ENCODE measurements at regions not wholly inside any gene's neighbourhood (a gene's known extent, or its start where the extent isn't known, plus 50 kb on each side); places are given as distances from the start of the nearest gene placed in this dataset.
"Not testable (repeated sequence)": the region's sequence is repeated elsewhere in the genome, so short reads cannot be mapped to it uniquely, and the experiment has no call there.

DNA sequence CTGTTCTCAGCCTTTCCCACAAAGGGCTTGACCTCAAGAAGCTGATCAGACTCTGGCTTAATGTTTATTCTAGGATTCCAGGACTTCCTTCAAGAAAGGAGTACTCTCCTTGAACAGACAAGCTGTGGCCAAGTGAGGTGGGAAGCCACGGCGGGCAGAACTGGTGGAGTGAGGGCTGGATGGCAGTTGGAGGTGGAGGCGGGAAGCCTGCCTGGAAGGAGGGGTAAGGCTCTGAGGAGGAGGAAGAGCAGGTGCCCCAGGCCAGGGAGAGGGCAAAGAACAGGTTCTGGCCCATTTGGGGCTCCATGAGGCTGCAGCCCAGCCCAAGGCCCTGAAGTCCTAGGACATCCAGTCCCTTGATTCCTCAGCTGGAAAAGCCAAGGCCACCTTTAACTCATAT, 143.9 kb downstream of the CYP26B1 start:
- DNase-seq, result no peak

DNA sequence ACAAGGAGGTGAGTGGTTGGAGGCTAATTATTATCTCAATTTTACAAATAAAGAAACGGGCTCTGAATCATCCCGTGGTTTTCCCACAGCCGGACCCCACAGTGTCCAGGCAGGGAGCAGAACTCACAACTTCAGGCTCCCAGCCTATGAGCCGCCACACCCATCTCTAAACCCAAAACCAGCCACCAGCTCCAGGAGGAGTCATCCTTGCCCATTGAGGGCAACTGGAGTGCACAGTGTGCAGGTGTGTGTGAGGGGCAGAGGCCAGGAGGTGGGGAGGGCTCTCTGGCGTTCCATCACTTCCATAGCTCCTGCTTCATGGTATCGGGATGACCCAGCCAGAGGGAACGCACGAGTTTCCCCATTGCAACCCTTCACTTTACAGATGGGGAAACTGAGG, 144.5 kb downstream of the CYP26B1 start:
- DNase-seq, result no peak

DNA sequence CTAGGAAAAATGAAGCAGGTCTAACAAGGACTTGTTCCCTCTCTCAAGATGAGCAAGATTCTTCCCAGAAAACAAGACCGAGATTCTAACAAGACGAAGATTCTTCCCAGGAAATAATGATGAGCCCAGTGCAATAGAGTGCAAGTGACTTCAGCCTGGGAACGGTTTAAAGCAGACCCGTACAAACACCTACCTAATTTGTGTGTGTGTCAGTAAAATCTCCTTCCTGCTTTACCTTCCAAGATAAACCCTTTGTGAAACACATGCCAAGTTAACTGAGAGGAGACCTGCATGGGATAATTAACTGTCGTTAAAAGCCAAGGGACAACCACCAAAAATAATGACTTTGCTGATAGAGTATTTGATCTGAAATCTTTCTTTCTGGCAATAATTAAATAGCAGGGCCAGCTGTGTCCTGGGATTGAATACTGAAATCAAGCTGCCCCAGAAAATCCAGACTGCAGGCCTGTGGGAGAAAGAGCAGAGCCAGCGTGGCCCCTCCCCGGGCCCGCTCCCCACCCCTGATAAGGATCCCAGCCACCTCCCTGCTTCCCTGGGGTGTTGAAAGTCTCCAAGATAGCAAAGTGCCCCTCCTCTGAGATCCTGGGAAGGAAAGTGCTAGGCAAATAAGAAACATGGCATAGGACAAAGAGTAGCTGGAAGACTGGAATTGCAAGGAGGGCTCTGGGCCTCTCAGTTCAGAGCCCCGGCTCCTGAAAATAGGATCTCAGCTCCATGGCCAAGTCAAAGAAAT, 145.5 kb downstream of the CYP26B1 start:
- DNase-seq, result no peak

DNA sequence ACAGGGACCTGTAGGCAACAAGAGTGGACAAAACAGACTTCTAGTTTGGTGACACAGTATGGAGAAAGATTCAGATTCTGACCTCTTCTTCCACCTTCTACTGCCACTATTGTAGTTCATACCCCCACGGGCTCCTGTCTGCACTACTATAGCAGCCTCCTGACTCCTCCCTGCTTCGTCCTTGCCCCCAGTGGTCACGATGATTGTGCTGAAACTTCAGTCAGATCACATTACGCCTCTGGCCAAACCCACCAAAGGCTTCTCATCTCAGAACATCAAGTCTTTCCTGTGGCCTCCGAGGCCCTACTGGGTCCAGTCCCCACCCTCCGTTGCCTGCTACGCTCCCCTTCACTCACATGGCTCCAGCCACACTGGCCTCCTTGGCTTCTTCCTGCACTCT, 147.6 kb downstream of the CYP26B1 start:
- DNase-seq, result no peak

DNA sequence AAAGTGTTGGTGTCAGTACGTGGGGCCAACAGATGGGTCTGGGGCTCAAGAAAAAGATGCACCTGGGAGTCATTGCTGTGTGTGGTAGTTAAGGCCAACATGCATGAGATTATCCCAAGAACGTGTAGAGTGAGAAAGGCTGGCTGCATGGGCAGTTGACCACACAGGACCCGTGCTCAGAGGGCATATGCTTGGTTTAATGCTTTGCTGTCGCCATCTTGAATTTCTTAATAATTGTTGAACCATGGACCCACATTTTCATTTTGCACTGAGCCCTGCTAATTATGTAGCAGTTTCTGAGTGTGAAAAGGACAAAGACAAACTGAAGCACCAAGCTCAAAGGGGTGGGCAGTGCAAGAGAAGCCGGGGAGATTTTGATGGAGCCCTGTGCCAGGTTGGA, 148.1 kb downstream of the CYP26B1 start:
- no peak for DNase-seq

DNA sequence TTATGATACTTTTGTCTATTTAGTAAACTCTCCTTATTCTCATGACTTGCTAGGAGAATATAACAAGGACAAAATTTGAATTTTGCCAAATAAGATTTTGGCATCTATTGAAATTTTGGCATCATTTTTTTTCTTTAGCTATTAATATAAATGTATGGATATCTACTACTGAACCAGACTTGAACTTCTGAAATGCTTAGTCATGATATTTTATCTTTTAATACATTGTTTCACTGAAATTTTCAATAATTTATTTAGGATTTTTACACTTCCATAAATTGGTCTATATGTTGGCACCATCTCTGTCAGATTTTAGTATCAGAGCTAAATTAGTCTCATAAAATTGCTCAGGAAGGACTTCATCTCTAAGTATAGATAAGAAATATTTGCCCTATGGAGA, 149.8 kb downstream of the CYP26B1 start:
- DNase-seq, result no peak

DNA sequence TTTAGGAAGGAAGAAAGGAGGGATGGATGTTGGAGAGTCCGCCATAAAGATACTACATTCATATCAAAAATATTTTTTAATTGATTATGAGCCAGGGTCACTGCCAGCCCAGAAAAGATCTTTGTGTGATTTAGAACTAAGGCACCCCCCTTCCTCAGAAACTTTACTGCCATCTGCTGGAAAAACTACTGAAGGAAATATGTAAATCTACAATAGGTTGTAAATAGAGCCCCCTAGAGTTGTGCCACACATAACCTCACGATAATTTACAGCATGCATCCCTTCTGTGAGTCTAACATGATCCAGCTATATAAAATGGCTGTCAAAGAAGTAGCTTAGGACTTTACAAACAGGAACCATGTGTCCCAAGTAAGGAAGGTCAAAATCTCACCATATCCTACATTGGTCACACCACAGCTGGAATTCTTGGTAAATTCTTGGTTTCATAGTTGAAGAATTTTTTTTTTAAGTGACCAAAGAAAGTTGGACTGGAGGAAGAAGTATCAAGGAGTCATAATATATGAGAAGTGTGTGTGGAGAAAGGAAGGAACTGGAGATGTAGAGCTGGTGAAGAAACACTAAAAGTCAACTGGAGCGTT, 152.5 kb downstream of the CYP26B1 start:
- DNase-seq, result no peak

DNA sequence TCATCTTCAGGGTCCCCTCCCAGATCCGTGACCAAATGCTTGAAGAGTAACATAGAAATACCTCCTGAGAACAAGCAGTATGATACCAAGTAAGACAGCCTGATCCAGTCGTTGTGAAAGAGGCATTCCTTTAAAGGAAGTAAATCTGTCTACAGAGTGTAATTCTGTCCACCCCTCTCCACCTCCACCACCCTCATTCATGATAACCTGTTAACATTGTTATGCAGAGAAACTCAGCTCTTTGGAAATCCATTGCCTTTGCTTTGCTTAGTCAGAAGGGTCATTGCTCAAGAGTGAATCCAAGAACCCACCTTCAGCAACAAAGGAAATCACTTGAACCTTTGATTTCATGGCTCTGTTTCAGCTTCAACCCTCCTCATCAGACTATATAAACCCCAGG, 155.6 kb downstream of the CYP26B1 start:
- no peak for DNase-seq

DNA sequence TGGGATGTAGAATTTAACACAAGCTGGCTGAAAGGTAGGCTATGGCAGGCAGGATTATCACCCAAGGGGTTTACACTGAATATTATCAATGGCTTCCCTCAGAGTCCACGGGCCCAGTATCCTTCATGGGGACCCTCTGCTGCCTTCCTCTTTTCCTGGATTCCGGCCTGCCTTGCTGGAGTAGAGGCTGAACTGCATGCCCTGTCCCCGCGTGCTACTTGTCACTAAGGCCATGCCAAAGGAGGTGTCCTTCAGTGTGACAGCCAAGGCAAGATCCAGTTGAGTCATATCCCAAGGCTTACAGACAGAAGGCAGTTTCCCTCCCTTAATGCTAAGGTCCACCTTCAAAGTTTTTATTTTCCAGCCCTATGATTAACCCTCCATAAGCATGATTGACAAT, 156.3 kb downstream of the CYP26B1 start:
- no peak for DNase-seq

DNA sequence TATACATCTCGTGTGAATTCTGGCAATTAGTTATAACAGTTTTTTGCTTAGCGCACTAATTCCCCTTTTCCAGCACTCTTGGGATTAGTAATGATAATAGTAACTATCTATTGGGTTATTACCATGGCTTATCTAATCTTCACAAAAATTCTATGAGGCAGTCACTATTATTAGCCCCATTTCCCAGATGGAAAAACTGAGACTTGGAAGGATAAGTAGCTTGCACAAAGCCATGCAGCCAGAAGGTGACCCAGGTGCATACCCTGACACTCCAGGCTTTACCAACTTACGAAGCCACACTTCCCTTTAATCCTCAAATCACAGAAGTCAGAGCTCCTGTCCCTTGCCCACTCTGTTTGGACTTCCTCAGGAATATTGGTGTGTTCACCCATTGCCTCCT, 156.8 kb downstream of the CYP26B1 start:
- DNase-seq, result no peak

DNA sequence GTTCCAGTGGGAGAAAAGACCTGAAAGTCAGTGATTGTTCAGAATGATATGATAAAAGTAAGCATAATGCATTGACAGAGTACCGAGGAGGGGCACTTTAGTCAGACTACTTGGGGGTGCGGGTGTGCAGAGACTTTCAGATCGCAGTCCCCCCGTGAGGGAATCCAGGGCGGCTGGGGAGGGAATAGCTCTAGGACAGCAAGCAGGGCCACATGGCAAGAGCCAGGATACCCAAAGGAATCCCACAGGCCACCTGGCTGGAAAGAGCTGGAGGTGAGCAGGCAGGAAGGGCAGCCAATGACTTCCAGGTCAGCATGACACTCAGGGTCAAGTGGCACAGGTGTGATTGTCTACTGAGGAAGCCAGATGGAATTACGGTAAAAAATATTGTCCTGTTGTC, 157.5 kb downstream of the CYP26B1 start:
- no peak for DNase-seq

DNA sequence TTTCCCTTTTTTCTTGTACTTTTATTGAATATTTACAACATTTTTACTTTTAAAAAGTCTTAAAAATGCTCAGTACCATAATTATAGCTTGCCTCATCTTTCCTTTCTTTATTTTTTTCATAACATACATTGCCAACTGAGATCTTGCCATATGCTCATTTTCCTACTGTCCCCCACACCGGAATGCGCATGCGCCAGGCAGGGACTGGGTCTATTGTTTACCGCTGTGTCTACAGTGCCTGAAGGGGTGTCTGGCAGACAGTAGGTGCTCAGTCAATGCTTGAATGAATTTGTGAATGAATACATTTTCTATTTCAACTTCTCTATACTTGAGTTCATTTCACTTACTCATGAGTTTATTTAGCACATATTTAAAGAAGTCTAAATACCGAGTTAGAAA, 158.0 kb downstream of the CYP26B1 start:
- no peak for DNase-seq

DNA sequence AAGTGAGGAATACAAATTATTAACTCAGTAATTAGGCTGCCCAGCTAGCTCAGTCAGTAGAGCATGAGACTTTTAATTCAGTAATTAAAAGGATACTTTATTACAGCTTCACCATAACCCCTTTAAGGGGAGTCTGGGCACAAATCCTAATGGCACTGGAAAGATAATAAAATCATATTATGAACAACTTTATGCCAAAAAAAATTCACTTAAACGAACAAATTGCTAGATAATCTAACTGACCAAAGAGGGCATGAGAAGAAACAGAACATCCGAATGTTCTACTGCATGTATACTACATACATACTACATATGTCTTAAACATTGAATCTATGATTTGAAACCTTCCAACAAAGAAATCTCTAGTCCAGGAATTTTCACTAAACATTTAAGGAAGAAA, 159.5 kb downstream of the CYP26B1 start:
- DNase-seq, result no peak

DNA sequence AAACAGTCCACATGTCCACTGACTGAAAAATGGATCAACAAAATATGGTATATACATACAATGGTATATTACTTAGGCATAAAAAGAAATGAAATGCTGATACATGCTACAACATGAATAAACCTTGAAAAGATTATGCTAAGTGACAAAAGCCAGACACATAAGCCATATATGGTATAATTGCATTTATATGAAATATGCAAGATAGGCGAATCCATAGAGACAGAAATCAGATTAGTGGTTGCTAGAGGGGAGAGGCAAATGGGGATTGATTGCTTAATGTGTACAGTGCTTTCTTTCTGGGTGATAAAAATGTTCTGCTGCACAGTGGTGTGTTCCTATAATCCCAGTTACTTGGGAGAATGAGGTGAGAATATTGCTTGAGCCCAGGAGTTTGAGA, 171.0 kb downstream of the CYP26B1 start:
- DNase-seq, result no peak

DNA sequence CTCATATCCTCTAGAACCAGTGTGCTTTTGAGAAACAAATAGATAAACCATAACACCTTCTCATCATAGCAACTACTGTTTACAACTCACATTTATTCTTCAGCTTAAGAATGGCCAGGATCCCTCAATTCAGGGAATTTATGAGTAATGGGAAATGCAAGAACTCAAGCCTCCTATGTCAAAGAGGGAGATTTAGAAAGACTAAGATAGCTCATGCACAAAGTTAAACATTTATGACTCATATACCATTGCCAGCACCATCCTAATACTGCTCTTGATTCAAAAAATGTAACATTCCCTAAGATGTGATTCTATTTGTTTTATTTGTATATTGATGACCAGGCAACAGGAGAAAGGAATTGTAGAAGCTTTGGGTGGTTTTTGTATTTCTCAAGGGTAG, 172.8 kb downstream of the CYP26B1 start:
- DNase-seq, result no peak

DNA sequence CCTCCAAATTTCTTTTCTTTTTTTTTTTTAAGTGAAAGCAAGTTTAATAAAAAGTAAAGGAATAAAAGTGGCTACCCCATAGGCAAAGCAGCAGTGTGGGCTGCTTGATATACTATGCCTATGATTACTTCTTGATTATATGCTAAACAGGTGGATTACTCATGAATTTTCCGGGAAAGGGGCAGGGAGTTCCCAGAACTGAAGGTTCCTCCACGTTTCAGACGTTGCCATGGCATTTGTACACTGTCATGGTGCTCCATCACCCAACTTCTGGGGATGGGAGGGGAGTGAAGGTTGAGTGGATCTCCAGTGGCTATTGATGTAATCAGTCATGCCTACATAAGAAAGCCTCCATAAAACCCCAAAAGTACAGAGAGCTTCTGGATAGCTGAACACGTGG, 176.2 kb downstream of the CYP26B1 start:
- DNase-seq, result no peak

DNA sequence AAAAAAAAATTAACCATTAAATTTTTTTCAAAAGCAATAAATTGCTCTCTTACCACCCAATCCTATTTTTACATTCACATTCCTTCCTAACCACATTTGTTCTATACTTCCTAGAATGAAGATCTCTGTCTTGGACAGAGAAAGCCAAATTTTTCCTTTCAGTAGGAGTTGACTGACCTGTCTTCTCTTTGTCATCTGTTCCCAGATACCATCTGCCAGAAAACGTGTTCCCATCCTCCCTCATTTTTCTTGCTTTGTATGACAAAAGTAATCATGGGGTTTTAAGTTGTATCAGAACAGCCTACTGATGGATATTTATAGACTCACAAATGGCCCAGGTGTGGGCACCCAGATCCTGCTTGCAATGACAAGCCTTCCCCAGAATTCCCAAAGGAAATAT, 182.1 kb downstream of the CYP26B1 start:
- no peak for DNase-seq

DNA sequence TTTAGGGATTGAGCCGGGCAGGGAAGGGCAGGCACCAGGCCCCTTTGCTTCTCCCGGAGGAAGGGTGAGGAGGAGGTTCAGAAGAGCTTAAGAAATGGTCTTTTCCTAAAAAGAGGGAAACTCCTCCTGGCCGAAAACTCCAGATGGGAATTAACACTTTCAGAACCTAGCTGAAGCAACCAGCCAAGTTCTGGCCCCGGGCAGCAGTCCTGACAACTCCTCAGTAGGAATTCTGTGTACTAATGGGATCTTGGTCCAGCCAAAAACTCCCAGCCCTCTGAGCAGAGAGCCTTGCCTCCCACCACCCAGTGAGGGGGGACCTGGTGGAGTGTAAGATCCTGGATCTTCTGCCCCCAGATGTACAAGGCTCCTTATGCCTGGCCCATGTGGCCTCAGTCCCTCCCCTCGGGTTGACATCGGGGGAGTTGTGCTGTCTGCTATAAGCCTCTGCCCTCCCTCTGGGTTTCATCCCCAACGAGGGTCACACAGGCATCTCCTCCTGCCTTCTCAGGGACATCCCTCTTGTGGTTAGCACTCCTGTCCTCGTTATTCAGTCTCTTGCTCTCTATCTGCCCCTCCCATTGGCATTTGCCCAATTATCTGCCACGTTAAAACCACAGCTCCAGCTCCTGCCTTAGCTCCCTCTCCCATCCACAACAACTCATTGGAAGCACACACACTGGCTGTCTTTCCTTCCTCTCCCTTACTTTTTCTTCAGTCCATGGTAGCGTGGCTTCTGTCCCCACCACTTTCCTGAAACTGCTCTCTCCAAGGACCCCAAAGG, 184.6 kb downstream of the CYP26B1 start:
- no peak for DNase-seq

DNA sequence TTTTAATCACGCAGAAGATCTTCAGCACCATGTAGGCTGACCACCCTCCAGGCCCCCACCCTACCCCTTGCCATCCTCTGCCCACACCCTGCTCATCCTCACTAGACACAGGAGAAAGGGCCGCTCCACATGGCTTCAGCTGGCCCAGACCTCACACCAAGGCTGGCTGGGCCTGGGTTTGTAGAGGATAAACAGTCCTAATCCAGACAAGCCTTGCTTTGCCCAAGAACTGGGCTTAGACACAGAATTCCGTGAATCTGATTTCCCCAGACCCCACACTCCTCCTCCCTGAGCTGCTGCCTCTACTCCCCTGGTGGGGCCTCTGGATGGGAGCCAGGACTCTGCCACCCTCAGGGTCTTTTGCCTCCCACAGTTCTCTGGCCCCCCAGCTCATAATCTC, 185.3 kb downstream of the CYP26B1 start:
- no peak for DNase-seq

DNA sequence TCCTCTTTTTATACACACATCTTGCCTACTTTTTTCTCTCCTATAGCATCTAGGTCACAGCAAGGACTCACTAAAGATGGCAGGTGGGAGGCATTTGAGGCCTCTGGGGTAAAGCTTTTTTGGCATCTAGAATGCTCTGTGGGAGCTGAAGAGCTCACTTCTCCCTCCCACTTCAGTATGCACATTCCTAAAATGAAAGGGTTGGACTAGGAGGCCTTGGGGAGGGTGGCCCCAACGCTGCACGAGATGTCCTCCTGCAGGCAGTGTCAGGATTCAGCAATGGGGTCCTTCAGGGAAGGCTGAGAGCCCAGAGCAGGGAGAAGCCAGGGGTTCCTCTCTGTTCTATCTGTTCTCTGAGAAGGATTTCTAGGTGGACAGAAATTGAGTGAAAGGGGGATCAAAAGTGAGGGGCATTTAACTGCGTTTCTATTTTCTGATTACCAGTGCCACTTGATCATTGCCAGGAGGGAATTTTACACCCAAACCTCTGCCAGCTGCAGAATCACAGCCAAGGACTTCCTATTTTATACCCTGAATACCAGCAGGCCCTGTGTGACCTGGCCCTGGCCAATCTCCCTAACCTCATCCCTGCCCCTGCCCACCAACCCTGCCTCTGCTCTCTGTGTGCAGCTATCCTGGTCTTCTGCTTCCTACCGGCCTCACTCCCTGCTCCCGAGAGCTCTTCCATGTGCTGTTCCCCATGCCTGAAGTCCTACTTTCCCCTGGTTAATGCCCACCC, 186.2 kb downstream of the CYP26B1 start:
- DNase-seq, result no peak

DNA sequence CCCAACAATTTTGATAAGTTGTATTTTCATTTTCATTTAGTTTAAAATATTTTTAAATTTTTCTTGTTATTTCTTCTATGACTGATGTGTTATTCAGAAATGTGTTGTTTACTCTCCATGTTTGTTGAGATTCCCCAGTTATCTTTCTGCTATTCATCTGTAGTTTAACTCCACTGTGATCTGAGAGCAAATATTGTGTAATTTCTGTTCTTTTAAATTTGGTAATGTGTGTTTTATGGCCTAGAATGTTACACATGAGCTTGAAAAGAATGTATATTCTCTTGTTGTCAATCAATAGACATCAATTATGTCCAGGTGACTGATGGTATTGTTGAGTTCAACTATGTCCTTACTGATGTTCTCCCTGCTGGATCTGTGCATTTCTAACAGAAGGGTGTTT, 188.2 kb downstream of the CYP26B1 start:
- DNase-seq, result no peak

DNA sequence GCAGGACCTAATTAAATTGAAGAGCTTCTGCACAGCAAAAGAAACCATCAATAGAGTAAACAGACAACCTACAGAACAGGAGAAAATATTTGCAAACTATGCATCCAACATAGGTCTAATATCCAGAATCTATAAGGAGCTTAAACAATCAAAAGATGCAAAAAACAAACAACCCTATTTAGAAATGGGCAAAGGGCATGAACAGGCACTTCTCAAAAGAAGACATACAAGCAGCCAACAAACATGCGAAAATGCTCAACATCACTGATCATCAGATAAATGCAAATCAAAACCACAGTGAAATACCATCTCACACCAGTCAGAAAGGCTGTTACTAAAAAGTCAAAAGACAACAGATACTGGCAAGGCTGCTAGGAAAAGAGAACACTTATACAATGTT, 189.2 kb downstream of the CYP26B1 start:
- not testable (repeated sequence) for DNase-seq

DNA sequence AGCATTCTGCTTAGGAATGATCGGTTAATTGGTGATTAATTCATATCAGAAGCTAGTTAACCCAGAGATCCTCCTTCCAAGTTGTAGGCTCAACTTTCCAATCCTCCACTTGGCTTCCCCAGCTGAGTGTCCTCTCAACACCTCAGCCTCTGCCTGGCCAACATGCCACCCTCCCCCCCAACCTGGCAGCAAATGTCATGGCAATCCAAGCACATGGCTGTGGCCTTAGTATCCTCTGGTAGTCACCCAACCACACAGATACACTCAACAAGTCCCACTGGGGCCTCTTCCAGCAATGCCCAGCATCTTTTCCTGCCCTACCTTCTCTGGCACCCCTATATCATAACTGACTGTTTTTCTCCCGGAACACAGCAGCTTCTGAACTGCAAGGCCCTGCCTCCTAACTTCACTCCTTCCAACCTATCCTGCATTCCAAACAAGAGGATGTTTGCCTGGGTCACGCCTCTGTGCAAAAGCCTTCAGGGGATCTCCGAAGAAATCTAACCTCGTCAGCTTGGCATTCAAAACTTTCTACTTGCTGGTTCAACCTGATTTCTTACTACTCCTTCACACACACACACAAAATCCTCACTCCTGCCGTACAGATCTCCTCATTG, 195.0 kb downstream of the CYP26B1 start:
- DNase-seq, result no peak

All from CD4-positive, alpha-beta T cell treated with Interferon gamma for 1 hour (primary cell).